ENCODE measurements at regions not wholly inside any gene's neighbourhood (a gene's known extent, or its start where the extent isn't known, plus 50 kb on each side); places are given as distances from the start of the nearest gene placed in this dataset.

GRCh38 chr2:60309336-60309735 lies 244.1 kb downstream of the BCL11A start:
- no peak for TF ChIP-seq CTCF (IDR thresholded peaks at IDR 0.05; ENCODE audit: low read depth, low read length)
- H3K4me3 ChIP-seq (ENCODE audit: low read depth, low read length), result no peak overlapping the region

GRCh38 chr2:60306267-60306861 lies 247.1 kb downstream of the BCL11A start:
- no peak for TF ChIP-seq CTCF (IDR thresholded peaks at IDR 0.05; ENCODE audit: low read depth, low read length)
- no peak overlapping the region for H3K4me3 ChIP-seq (ENCODE audit: low read depth, low read length)

GRCh38 chr2:60303680-60304079 lies 249.8 kb downstream of the BCL11A start:
- H3K4me3 ChIP-seq (ENCODE audit: low read depth, low read length), result no peak overlapping the region
- TF ChIP-seq CTCF (IDR thresholded peaks at IDR 0.05; ENCODE audit: low read depth, low read length), result no peak

GRCh38 chr2:60302377-60303126 lies 250.9 kb downstream of the BCL11A start:
- TF ChIP-seq CTCF (IDR thresholded peaks at IDR 0.05; ENCODE audit: low read depth, low read length), result no peak
- H3K4me3 ChIP-seq (ENCODE audit: low read depth, low read length), result no peak overlapping the region

- TF ChIP-seq CTCF (IDR thresholded peaks at IDR 0.05; ENCODE audit: low read depth, low read length), result no peak
- no peak overlapping the region for H3K4me3 ChIP-seq (ENCODE audit: low read depth, low read length)
Observed at GRCh38 chr2:60301726-60302125, 251.7 kb downstream of the BCL11A start.

- no peak overlapping the region for H3K4me3 ChIP-seq (ENCODE audit: low read depth, low read length)
- no peak for TF ChIP-seq CTCF (IDR thresholded peaks at IDR 0.05; ENCODE audit: low read depth, low read length)
Observed at GRCh38 chr2:60299179-60299578, 254.3 kb downstream of the BCL11A start.

- no peak overlapping the region for H3K4me3 ChIP-seq (ENCODE audit: low read depth, low read length)
- TF ChIP-seq CTCF (IDR thresholded peaks at IDR 0.05; ENCODE audit: low read depth, low read length), result no peak
Observed at GRCh38 chr2:60298006-60298696, 255.3 kb downstream of the BCL11A start.

All from WI38 (cell line).